ENCODE measurements at regions not wholly inside any gene's neighbourhood (a gene's known extent, or its start where the extent isn't known, plus 50 kb on each side); places are given as distances from the start of the nearest gene placed in this dataset.
A peak's percentile ranks its signal among the peaks of the same experiment; 100 is the strongest.

GRCh38 chr2:198339116-198339515 is 534.7 kb downstream of the PLCL1 start:
- no peak for DNase-seq (ENCODE audit: low read depth)

- no peak for DNase-seq (ENCODE audit: low read depth)
Observed at GRCh38 chr2:198337368-198337767, 533.0 kb downstream of the PLCL1 start.

- DNase-seq (ENCODE audit: low read depth) = no peak
Observed at GRCh38 chr2:198328454-198328853, 524.1 kb downstream of the PLCL1 start.

- DNase-seq (ENCODE audit: low read depth) = no peak
Observed at GRCh38 chr2:198327526-198327925, 523.1 kb downstream of the PLCL1 start.

- no peak for DNase-seq (ENCODE audit: low read depth)
Observed at GRCh38 chr2:198326431-198326830, 522.0 kb downstream of the PLCL1 start.

- DNase-seq (ENCODE audit: low read depth) = no peak
Observed at GRCh38 chr2:198325359-198325758, 521.0 kb downstream of the PLCL1 start.

GRCh38 chr2:198324071-198324470 is 519.7 kb downstream of the PLCL1 start:
- DNase-seq (ENCODE audit: low read depth) = no peak

GRCh38 chr2:198322275-198322674 is 517.9 kb downstream of the PLCL1 start:
- no peak for DNase-seq (ENCODE audit: low read depth)

- DNase-seq (ENCODE audit: low read depth) = no peak
Observed at GRCh38 chr2:198321522-198322088, 517.2 kb downstream of the PLCL1 start.

GRCh38 chr2:198316852-198317396 is 512.5 kb downstream of the PLCL1 start:
- no peak for DNase-seq (ENCODE audit: low read depth)

- no peak for DNase-seq (ENCODE audit: low read depth)
Observed at GRCh38 chr2:198315791-198316630, 511.6 kb downstream of the PLCL1 start.

- no peak for DNase-seq (ENCODE audit: low read depth)
Observed at GRCh38 chr2:198314559-198315153, 510.3 kb downstream of the PLCL1 start.

GRCh38 chr2:198312596-198313483 is 508.4 kb downstream of the PLCL1 start:
- DNase-seq (ENCODE audit: low read depth) = no peak

- DNase-seq (ENCODE audit: low read depth) = no peak
Observed at GRCh38 chr2:198311020-198311419, 506.6 kb downstream of the PLCL1 start.

- peak; percentile 13 for DNase-seq (ENCODE audit: low read depth)
Observed at GRCh38 chr2:198309673-198310280, 505.4 kb downstream of the PLCL1 start.

- no peak for DNase-seq (ENCODE audit: low read depth)
Observed at GRCh38 chr2:198309081-198309480, 504.7 kb downstream of the PLCL1 start.

- no peak for DNase-seq (ENCODE audit: low read depth)
Observed at GRCh38 chr2:198308368-198308767, 504.0 kb downstream of the PLCL1 start.

GRCh38 chr2:198307093-198307492 is 502.7 kb downstream of the PLCL1 start:
- no peak for DNase-seq (ENCODE audit: low read depth)

GRCh38 chr2:198304859-198305258 is 500.5 kb downstream of the PLCL1 start:
- DNase-seq (ENCODE audit: low read depth) = no peak

- no peak for DNase-seq (ENCODE audit: low read depth)
Observed at GRCh38 chr2:198297350-198297749, 493.0 kb downstream of the PLCL1 start.

GRCh38 chr2:198296665-198297308 is 492.4 kb downstream of the PLCL1 start:
- DNase-seq (ENCODE audit: low read depth) = peak; percentile 13
